NB4 (cell line): ENCODE measurements at regions not wholly inside any gene's neighbourhood (a gene's known extent, or its start where the extent isn't known, plus 50 kb on each side); places are given as distances from the start of the nearest gene placed in this dataset.

ENCODE experiments used
- CTCF ChIP-seq: IDR thresholded peaks from one replicate; pipeline ENCODE4 v1.5.1; 2012; ENCODE audit warnings: low read depth, low read length
- MAX ChIP-seq: IDR thresholded peaks from 2 replicates; pipeline ENCODE4 v1.6.1; 2011; ENCODE audit warnings: low read depth, low read length
- MYC ChIP-seq: IDR thresholded peaks from 2 replicates; pipeline ENCODE4 v1.6.1; 2011; ENCODE audit warnings: low read depth, low read length
- POLR2A ChIP-seq: IDR thresholded peaks from 2 replicates; pipeline ENCODE4 v1.6.1; 2011; ENCODE audit warnings: mild to moderate bottlenecking; ENCODE audit not compliant: insufficient read length; ENCODE audit errors: extremely low read depth

- TF ChIP-seq CTCF (no peak), MAX (no peak), POLR2A (no peak), MYC (no peak)
Measured at GRCh38 chr1:208785629-208786028, 541.4 kb upstream of the PLXNA2 start.
